ENCODE measurements at regions not wholly inside any gene's neighbourhood (a gene's known extent, or its start where the extent isn't known, plus 50 kb on each side); places are given as distances from the start of the nearest gene placed in this dataset.

DNA sequence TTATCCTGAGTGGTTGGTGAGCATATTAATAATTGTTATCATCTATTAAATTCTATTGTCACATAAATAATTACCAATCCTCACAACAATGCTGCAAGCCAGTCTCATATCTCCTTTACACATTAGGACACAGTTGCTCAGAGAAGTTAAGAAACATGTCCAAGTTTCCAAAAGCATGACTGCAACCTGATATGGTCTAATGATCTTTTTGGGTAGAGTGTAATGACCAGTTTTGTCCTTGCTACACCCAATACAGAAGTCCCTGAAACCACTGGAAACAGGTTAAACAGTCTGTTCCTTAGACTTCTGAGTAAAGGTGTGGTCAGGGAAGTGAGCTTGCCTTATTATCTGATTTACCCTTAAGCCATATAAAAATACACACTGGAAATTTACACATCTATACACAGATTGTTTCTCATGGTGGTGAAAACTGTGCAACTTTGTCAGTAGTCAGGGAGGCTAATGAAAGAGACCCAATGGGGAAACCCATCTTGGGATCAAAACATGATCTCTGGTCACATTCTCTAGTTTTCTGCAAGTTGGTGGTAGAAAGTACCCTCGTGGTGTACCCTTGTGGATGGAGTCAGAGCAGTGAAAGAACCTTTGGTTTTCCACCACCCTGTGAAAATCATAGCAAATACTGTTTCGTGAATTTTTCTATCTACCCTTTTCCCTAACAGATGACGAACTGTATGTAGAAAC is 146.0 kb upstream of the KLF12 start:
- Histone ChIP-seq H3K4me2 (no peak overlapping the region), H3K27me3 (ENCODE audit: insufficient read depth) (no peaks in the 10 kb centered on the region), H4K20me1 (ENCODE audit: insufficient read depth) (no peaks in the 10 kb centered on the region), H3K4me1 (ENCODE audit: control insufficient read depth in 1 of 2, insufficient read depth in 2 of 2, low read depth in 1 of 2, low read length in 1 of 2) (no peaks in the 10 kb centered on the region), H3K9me2 (no peaks in the 10 kb centered on the region), H2AFZ (ENCODE audit: low read depth) (no peak overlapping the region), H3K79me2 (ENCODE audit: insufficient read depth) (no peaks in the 10 kb centered on the region), H3K4me3 (ENCODE audit: low read depth in 2 of 2, low read length in 1 of 2) (no peak overlapping the region), H3F3A (replicated peaks; ENCODE audit: insufficient read depth) (no peaks in the 10 kb centered on the region), H3K27ac (ENCODE audit: low read depth in 2 of 2, low read length in 1 of 2) (no peak overlapping the region), H3K9me3 (no peaks in the 10 kb centered on the region), H3K9ac (no peak overlapping the region), H3K36me3 (replicated peaks in 1 of 2; ENCODE audit: control insufficient read depth in 1 of 2, insufficient read depth in 2 of 2, low read length in 1 of 2) (no peaks in the 10 kb centered on the region)
- WGBS (ENCODE audit: low lambda C conversion rate): 53% methylated on average over 3 of the region's 3 CpGs
- ChIA-PET POLR2A (no interaction called here), CTCF (no interaction called here)
- TF ChIP-seq, protein P1, sequence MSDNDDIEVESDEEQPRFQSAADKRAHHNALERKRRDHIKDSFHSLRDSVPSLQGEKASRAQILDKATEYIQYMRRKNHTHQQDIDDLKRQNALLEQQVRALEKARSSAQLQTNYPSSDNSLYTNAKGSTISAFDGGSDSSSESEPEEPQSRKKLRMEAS (IDR thresholded peaks at IDR 0.05; ENCODE audit: low read depth): no peak
- TF ChIP-seq SIN3A (IDR thresholded peaks at IDR 0.05; ENCODE audit: borderline replicate concordance, low read depth, low read length) (no peak), FOSL2 (IDR thresholded peaks at IDR 0.05; ENCODE audit: borderline replicate concordance, low read depth) (no peak), ELF1 (IDR thresholded peaks at IDR 0.05) (no peak), FOXJ3 (CRISPR knock-in tag; IDR thresholded peaks at IDR 0.05) (no peak), EZH2phosphoT487 (IDR thresholded peaks at IDR 0.05; ENCODE audit: borderline replicate concordance, low read depth) (no peak), MXI1 (IDR thresholded peaks at IDR 0.05; ENCODE audit: low read depth, low read length) (no peak), GABPA (IDR thresholded peaks at IDR 0.05; ENCODE audit: low read depth) (no peak), RFX5 (IDR thresholded peaks at IDR 0.05; ENCODE audit: low read length) (no peak), YY1 (IDR thresholded peaks at IDR 0.05; ENCODE audit: low read depth) (no peak), JUND (IDR thresholded peaks at IDR 0.05) (no peak), TCF12 (IDR thresholded peaks at IDR 0.05) (no peak), CHD2 (IDR thresholded peaks at IDR 0.05; ENCODE audit: low read length, partially characterized antibody) (no peak), POLR2AphosphoS5 (IDR thresholded peaks at IDR 0.05; ENCODE audit: low read depth, low read length) (no peak)
- TF ChIP-seq, protein P2, sequence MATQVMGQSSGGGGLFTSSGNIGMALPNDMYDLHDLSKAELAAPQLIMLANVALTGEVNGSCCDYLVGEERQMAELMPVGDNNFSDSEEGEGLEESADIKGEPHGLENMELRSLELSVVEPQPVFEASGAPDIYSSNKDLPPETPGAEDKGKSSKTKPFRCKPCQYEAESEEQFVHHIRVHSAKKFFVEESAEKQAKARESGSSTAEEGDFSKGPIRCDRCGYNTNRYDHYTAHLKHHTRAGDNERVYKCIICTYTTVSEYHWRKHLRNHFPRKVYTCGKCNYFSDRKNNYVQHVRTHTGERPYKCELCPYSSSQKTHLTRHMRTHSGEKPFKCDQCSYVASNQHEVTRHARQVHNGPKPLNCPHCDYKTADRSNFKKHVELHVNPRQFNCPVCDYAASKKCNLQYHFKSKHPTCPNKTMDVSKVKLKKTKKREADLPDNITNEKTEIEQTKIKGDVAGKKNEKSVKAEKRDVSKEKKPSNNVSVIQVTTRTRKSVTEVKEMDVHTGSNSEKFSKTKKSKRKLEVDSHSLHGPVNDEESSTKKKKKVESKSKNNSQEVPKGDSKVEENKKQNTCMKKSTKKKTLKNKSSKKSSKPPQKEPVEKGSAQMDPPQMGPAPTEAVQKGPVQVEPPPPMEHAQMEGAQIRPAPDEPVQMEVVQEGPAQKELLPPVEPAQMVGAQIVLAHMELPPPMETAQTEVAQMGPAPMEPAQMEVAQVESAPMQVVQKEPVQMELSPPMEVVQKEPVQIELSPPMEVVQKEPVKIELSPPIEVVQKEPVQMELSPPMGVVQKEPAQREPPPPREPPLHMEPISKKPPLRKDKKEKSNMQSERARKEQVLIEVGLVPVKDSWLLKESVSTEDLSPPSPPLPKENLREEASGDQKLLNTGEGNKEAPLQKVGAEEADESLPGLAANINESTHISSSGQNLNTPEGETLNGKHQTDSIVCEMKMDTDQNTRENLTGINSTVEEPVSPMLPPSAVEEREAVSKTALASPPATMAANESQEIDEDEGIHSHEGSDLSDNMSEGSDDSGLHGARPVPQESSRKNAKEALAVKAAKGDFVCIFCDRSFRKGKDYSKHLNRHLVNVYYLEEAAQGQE (IDR thresholded peaks at IDR 0.05; ENCODE audit: low read depth, low read length): no peak
- TF ChIP-seq, protein P3, sequence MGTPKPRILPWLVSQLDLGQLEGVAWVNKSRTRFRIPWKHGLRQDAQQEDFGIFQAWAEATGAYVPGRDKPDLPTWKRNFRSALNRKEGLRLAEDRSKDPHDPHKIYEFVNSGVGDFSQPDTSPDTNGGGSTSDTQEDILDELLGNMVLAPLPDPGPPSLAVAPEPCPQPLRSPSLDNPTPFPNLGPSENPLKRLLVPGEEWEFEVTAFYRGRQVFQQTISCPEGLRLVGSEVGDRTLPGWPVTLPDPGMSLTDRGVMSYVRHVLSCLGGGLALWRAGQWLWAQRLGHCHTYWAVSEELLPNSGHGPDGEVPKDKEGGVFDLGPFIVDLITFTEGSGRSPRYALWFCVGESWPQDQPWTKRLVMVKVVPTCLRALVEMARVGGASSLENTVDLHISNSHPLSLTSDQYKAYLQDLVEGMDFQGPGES (IDR thresholded peaks at IDR 0.05; ENCODE audit: low read depth, low read length): no peak
- no peak for DNase-seq
